GM12872 (cell line): ENCODE measurements at regions not wholly inside any gene's neighbourhood (a gene's known extent, or its start where the extent isn't known, plus 50 kb on each side); places are given as distances from the start of the nearest gene placed in this dataset.

Experiments used
- CTCF ChIP-seq: IDR thresholded peaks from 3 replicates; pipeline ENCODE4 v1.5.1; 2011; ENCODE audit warnings: low read depth, mild to moderate bottlenecking, low read length, moderate library complexity; ENCODE audit not compliant: insufficient read depth

DNA sequence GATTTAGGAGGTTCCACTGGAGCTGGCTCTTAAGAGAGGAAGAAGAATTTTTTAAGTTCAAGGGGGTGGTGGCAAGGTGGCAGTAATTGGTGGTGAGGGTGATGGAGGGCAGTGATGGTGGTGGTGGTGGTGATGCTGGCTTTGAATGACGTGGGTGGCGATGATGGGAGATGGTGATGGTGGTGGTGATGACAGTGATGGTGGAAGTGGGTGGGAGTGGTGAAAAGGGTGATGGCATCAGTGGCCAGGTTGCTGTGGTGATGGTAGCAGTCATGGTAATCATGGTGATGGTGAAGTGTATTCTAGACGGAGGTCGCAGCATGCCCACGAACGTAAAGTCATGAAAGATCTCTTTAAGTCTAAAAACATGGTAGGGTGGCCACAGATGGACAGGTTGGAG is 197.3 kb downstream of the PTEN start:
- TF ChIP-seq CTCF: no peak

DNA sequence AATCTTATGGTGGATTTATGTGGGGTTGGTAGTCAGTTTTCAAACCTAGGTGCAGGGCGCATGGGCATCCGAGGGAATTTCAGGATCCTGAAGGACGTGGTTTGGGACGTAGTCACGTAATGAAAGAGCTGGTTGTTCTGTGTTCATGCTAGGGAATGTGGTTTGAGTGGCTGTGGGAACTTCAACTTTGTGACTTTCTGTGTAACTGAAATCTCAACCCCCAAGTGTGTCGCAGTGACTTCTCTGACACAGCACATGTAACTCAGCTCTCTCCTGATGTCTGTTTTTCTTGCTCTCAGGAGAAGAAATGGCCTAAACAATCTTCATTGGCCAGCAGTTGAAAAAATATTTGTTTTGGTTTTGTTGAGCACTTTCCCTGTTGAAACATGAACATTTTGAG is 199.0 kb downstream of the PTEN start:
- TF ChIP-seq CTCF: no peak

DNA sequence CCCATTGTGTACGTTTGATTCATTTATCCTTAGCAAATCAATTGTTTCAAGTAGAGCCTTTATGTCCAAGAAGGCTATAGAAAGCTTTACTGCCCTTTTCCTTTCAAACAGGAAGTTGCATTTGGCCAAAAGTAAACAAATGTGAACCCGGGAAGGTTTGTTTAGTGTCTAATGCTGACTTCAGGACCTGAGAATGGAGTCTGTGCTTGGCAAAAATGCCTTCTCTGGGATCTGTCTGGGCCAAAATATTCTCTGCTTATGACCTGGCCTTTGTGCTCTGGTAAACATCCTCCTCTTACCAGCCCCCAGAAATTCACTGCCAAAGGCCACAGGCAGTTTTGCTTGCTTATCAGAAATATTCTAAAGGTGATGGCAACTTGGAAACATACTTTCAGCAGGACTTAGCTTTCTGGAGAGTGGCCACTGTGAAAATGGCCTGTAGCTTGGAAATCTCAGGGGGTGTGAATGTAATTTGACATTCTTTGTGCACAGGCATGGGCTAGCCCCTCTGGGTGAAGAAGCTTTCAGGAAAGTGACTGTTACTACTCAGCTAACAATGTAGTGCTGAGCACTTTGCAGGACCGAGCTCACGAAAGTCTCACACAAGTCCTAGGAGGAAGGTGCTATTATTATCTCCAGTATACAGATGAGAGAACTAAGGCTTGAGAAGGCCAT is 199.5 kb downstream of the PTEN start:
- no peak for TF ChIP-seq CTCF

DNA sequence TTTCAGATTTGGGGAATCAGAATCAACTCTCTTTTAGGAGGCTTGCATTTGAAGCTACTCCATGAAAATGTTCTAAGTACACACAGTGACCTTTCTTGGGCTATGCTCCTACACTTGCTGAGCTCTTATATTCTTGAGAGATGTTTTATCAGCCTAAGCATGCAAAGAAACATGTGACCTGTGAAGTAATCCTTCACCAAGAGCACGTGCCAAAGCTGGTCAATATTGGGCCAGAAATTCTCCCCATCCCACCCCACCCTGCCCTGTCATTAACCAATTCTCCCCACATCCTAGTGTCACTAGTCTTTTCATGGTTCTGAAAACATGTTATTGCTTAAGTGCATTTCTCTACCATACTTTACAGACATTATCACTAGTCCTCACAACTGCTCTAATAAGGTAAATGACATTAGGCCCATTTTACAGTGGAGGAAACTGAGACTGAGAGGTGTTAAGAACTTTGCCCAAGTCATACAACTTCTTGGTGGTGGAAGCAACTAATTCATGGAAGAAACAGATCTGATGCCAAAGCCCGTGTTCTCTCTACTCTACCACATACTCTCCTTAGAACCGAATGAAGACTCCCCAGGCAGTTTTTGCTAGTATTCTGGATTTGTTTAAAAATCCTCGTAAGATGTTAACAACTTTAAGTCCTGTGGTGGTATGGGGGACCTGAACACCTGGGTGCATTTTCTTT is 200.6 kb downstream of the PTEN start:
- no peak for TF ChIP-seq CTCF

GRCh38 chr10:88064608-88065382 is 201.4 kb downstream of the PTEN start:
- no peak for TF ChIP-seq CTCF

DNA sequence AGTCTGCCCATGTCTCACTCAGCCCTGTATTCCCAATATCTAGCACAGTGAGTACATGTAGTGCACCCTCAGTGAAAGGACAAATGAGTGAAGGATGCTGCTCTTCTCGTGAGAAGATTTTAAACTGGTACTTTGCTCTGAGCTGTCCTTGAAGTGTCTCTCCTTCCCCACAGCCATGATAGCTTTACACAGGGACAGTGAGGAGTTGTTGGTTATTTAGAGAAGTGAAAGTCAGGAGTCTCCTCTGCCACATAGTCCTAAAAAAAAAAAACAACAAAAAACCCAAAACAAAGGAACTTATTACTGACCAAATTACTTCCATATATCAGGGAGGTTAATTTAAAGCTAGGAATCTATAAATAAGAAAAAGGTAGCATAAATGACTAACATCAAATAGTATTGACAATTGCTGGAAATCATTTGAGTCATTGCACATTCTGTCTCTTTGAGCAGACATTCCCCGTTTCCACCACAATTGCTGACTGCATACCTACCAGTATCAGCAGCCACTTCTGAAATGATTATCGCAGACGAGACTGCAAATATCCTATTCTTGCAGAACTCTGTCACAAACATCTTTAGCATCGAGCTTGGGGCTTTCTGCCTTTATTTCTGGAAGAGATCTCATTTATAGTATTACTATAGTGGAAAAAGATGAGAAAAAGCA is 202.1 kb downstream of the PTEN start:
- no peak for TF ChIP-seq CTCF

GRCh38 chr10:88066319-88066718 is 202.9 kb downstream of the PTEN start:
- no peak for TF ChIP-seq CTCF
